HG03457 (cell line): ENCODE measurements at regions not wholly inside any gene's neighbourhood (a gene's known extent, or its start where the extent isn't known, plus 50 kb on each side); places are given as distances from the start of the nearest gene placed in this dataset.

ENCODE experiments used
- ATAC-seq: cut with Tn5 transposase; IDR thresholded peaks from one replicate; pipeline ENCODE4 v1.9.1; 2021; ENCODE audit warnings: moderate number of reproducible peaks; ENCODE audit not compliant: unreplicated experiment

GRCh38 chr9:79877943-79878602 is 306.3 kb downstream of the TLE4 start:
- no peak for ATAC-seq

GRCh38 chr9:79868567-79869189 is 296.9 kb downstream of the TLE4 start:
- no peak for ATAC-seq

- no peak for ATAC-seq
These were observed 291.4 kb downstream of the TLE4 start for GRCh38 chr9:79862921-79863890.

- peak; percentile 84 for ATAC-seq
These were observed 286.7 kb downstream of the TLE4 start for GRCh38 chr9:79858508-79858907.

GRCh38 chr9:79857188-79857587 is 285.4 kb downstream of the TLE4 start:
- ATAC-seq: no peak

- ATAC-seq: no peak
These were observed 275.3 kb downstream of the TLE4 start for GRCh38 chr9:79847074-79847473.

GRCh38 chr9:79829566-79830302 is 258.0 kb downstream of the TLE4 start:
- ATAC-seq: no peak

- peak; percentile 95 for ATAC-seq
These were observed 252.5 kb downstream of the TLE4 start for GRCh38 chr9:79824265-79824664.

GRCh38 chr9:79817438-79818004 is 245.8 kb downstream of the TLE4 start:
- ATAC-seq: peak; percentile 88

GRCh38 chr9:79813258-79813638 is 241.5 kb downstream of the TLE4 start:
- no peak for ATAC-seq

- ATAC-seq: peak; percentile 72
These were observed 240.9 kb downstream of the TLE4 start for GRCh38 chr9:79812507-79813257.

GRCh38 chr9:79812099-79812498 is 240.3 kb downstream of the TLE4 start:
- ATAC-seq: peak; percentile 19

- ATAC-seq: no peak
These were observed 238.2 kb downstream of the TLE4 start for GRCh38 chr9:79809931-79810330.

GRCh38 chr9:79809316-79809876 is 237.6 kb downstream of the TLE4 start:
- no peak for ATAC-seq

- no peak for ATAC-seq
These were observed 236.2 kb downstream of the TLE4 start for GRCh38 chr9:79807971-79808370.

GRCh38 chr9:79806086-79806485 is 234.3 kb downstream of the TLE4 start:
- ATAC-seq: no peak

GRCh38 chr9:79801459-79801858 is 229.7 kb downstream of the TLE4 start:
- no peak for ATAC-seq

GRCh38 chr9:79800578-79800977 is 228.8 kb downstream of the TLE4 start:
- no peak for ATAC-seq

- ATAC-seq: no peak
These were observed 228.0 kb downstream of the TLE4 start for GRCh38 chr9:79799691-79800335.
